ENCODE measurements at regions not wholly inside any gene's neighbourhood (a gene's known extent, or its start where the extent isn't known, plus 50 kb on each side); places are given as distances from the start of the nearest gene placed in this dataset.

- intact Hi-C loops (cut with DNase I), result no loop called here
- WGBS, result 98% methylated on average over 8 of the region's 9 CpGs
These were observed 54.7 kb downstream of the GADD45G start for GRCh38 chr9:89659473-89659872.

DNA sequence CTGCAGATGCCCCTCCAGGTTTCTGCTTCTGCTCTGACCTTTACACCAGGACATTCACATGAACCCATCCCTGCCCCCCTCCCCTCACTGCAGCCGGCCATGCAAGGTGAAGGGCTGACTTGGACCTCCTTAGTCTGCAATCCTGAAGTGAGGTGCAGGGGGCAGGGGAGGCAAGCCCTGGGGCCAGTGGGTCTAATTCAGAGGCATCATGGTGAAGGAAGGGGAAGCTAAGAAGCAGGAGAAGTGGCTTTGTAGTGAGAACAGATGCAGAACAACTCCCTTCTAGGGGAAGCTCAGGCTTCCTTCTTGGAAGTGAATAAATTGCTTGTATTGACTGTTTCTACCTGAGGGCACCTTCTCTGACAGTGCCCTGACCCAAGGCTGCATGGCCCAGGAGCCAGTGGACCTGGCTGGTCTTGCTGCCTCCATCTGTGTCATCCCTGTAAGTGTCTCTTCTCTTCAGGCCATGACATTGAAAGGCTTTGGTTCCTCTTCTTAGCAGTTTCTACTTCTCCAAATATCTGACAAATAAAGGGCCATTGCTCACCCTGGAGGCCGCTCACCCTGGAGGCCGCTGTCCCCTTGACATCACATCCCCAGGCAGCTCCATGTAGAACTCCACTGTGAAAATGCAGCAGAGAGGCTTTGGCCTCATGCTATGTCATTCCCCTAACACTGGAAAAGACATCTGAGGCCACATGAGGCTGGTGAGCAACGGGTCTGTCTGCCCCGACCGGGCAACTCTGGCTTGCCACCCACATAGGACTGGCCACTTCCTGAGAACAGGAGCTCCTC lies 55.3 kb downstream of the GADD45G start:
- WGBS, result 96% methylated on average over 6 of the region's 6 CpGs
- no peak overlapping the region for H3K4me3 ChIP-seq
- TF ChIP-seq POLR2A (IDR thresholded peaks at IDR 0.05) (no peak), POLR2AphosphoS5 (IDR thresholded peaks at IDR 0.05) (no peak)
- TF ChIP-seq, protein P1, sequence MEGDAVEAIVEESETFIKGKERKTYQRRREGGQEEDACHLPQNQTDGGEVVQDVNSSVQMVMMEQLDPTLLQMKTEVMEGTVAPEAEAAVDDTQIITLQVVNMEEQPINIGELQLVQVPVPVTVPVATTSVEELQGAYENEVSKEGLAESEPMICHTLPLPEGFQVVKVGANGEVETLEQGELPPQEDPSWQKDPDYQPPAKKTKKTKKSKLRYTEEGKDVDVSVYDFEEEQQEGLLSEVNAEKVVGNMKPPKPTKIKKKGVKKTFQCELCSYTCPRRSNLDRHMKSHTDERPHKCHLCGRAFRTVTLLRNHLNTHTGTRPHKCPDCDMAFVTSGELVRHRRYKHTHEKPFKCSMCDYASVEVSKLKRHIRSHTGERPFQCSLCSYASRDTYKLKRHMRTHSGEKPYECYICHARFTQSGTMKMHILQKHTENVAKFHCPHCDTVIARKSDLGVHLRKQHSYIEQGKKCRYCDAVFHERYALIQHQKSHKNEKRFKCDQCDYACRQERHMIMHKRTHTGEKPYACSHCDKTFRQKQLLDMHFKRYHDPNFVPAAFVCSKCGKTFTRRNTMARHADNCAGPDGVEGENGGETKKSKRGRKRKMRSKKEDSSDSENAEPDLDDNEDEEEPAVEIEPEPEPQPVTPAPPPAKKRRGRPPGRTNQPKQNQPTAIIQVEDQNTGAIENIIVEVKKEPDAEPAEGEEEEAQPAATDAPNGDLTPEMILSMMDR (IDR thresholded peaks at IDR 0.05), result no peak
- peaks cover 36% of the 10 kb centered on the region for H3K4me1 ChIP-seq (replicated peaks)
- intact Hi-C loops (cut with DNase I), result no loop called here
- H3K9me3 ChIP-seq, result no peaks in the 10 kb centered on the region
- DNase-seq (ENCODE audit: low spot score), result no peak
- H3K27ac ChIP-seq, result peak overlapping the region in 1 of 2 donors; percentile 87
- no peaks in the 10 kb centered on the region for H3K27me3 ChIP-seq (replicated peaks; ENCODE audit: insufficient read depth)
- H3K36me3 ChIP-seq, result no peaks in the 10 kb centered on the region

More at GRCh38 chr9:89659473-89659872, 54.7 kb downstream of the GADD45G start:
- DNase-seq (ENCODE audit: low spot score), result no peak
- no peak overlapping the region for H3K27ac ChIP-seq
- H3K4me1 ChIP-seq (replicated peaks), result peaks cover 33% of the 10 kb centered on the region
- TF ChIP-seq, protein P1 (IDR thresholded peaks at IDR 0.05), result no peak
- no peak for TF ChIP-seq POLR2A (IDR thresholded peaks at IDR 0.05)
- no peak for TF ChIP-seq POLR2AphosphoS5 (IDR thresholded peaks at IDR 0.05)
- H3K27me3 ChIP-seq (replicated peaks; ENCODE audit: insufficient read depth), result no peaks in the 10 kb centered on the region
- H3K9me3 ChIP-seq, result no peaks in the 10 kb centered on the region
- no peak overlapping the region for H3K4me3 ChIP-seq
- H3K36me3 ChIP-seq, result no peaks in the 10 kb centered on the region

GRCh38 chr9:89661391-89661949 lies 56.7 kb downstream of the GADD45G start:
- peaks cover 45% of the 10 kb centered on the region for H3K4me1 ChIP-seq (replicated peaks)
- TF ChIP-seq POLR2A (IDR thresholded peaks at IDR 0.05) (no peak), POLR2AphosphoS5 (IDR thresholded peaks at IDR 0.05) (no peak)
- TF ChIP-seq, protein P1 (IDR thresholded peaks at IDR 0.05), result no peak
- intact Hi-C loops (cut with DNase I), result no loop called here

DNA sequence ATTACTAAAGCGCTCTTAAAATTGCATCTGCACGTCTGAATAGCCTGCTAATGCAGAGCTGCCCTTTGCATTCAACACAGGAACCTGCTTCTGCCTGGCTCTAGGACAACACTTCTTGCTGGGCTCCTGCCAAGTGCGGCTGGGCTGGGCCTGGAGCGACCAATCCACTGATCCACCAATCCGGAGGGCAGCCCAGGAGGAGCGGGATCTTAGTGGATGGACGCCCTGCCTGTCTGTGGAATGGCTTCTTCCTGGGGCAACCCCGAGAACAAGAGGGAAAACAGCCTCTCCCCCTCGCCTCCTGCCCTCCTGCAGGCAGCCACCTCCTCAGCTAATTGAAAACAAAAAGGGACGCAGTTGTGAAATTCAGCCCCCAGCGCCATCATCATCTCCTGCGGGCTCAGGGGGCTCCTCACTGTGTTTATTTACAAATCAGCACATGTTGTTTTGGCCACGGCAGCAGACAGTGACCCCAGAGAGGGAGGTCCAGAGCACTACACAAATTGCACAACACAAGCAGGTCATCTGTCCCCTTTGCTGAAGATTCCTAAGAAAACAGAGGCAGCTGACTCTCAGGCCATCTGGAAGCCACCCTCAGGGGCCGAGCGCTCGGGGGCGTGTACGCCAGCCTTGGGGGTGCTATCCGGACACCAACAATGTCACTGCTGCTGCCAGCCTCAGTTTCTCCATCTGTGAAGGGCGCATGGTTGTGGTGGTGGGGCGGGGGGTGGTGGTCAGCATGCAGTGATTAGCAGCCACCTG lies 57.3 kb downstream of the GADD45G start:
- peaks cover 48% of the 10 kb centered on the region for H3K4me1 ChIP-seq (replicated peaks)
- peak overlapping the region; percentile 87 for H3K27ac ChIP-seq
- intact Hi-C loops (cut with DNase I), result no loop called here
- no peaks in the 10 kb centered on the region for H3K36me3 ChIP-seq
- no peaks in the 10 kb centered on the region for H3K9me3 ChIP-seq
- H3K27me3 ChIP-seq (replicated peaks; ENCODE audit: insufficient read depth), result no peaks in the 10 kb centered on the region
- WGBS, result 36% methylated on average over 21 of the region's 21 CpGs
- H3K4me3 ChIP-seq, result no peak overlapping the region
- DNase-seq (ENCODE audit: low spot score), result peak; percentile 99
- TF ChIP-seq POLR2AphosphoS5 (IDR thresholded peaks at IDR 0.05), result peak; percentile 90
- TF ChIP-seq, protein P1 (IDR thresholded peaks at IDR 0.05), result no peak
- peak; percentile 11 for TF ChIP-seq POLR2A (IDR thresholded peaks at IDR 0.05)

More at GRCh38 chr9:89661391-89661949, 56.7 kb downstream of the GADD45G start:
- Histone ChIP-seq H3K27me3 (replicated peaks; ENCODE audit: insufficient read depth) (no peaks in the 10 kb centered on the region), H3K9me3 (no peaks in the 10 kb centered on the region), H3K4me3 (no peak overlapping the region), H3K36me3 (no peaks in the 10 kb centered on the region), H3K27ac (peak overlapping the region; percentile 87)
- 35% methylated on average over 13 of the region's 13 CpGs for WGBS
- no peak for DNase-seq (ENCODE audit: low spot score)
